GM06990 (cell line): ENCODE measurements at regions not wholly inside any gene's neighbourhood (a gene's known extent, or its start where the extent isn't known, plus 50 kb on each side); places are given as distances from the start of the nearest gene placed in this dataset.

Source experiments
- DNase-seq: peaks from one replicate; pipeline ENCODE4 v3.0.0-alpha.2; 2011; ENCODE audit not compliant: insufficient read length; ENCODE audit errors: extremely low read depth
- H3K27me3 ChIP-seq: replicated peaks from 2 replicates; pipeline ENCODE4 v1.6.0; 2011; ENCODE audit warnings: low read length; ENCODE audit not compliant: control insufficient read depth, insufficient read depth
- H3K36me3 ChIP-seq: 2 replicates; pipeline ENCODE4 v1.5.1; 2011; ENCODE audit warnings: low read length; ENCODE audit not compliant: control insufficient read depth, insufficient read depth
- H3K4me3 ChIP-seq: replicated peaks from 2 replicates; pipeline ENCODE4 v1.5.1; 2011; ENCODE audit warnings: low read depth, mild to moderate bottlenecking, control low read depth, low read length
- TF ChIP-seq, protein P1 (sequence below): IDR thresholded peaks from 2 replicates; pipeline ENCODE4 v1.5.1; 2011; ENCODE audit warnings: low read length, control low read depth, mild to moderate bottlenecking, inconsistent platforms; ENCODE audit not compliant: insufficient read depth, poor library complexity, severe bottlenecking

DNA sequence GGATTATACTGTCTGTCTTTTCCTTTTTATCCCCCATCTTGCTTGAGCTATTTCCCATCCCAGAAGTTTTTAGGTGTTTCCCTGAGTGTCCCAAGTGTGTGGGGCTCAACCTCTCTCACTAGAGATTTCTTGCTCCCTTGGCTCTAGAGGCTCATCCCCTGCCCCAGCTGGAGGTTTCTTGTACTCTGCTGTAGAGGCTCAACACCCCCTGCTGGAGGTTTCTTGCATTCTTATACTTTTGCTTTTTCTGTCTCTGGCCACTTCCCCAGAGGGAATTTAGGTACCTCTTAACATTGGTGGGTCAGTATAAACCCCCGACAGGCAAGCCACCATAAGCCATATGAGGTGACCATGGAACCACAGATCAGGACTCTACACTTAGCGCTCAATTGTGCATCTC, 114.2 kb upstream of the FAM3C start:
- DNase-seq: no peak
- Histone ChIP-seq H3K4me3 (no peak overlapping the region), H3K27me3 (no peaks in the 10 kb centered on the region), H3K36me3 (no peaks in the 10 kb centered on the region)
- TF ChIP-seq, protein P1, sequence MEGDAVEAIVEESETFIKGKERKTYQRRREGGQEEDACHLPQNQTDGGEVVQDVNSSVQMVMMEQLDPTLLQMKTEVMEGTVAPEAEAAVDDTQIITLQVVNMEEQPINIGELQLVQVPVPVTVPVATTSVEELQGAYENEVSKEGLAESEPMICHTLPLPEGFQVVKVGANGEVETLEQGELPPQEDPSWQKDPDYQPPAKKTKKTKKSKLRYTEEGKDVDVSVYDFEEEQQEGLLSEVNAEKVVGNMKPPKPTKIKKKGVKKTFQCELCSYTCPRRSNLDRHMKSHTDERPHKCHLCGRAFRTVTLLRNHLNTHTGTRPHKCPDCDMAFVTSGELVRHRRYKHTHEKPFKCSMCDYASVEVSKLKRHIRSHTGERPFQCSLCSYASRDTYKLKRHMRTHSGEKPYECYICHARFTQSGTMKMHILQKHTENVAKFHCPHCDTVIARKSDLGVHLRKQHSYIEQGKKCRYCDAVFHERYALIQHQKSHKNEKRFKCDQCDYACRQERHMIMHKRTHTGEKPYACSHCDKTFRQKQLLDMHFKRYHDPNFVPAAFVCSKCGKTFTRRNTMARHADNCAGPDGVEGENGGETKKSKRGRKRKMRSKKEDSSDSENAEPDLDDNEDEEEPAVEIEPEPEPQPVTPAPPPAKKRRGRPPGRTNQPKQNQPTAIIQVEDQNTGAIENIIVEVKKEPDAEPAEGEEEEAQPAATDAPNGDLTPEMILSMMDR: no peak

- Histone ChIP-seq H3K27me3 (no peaks in the 10 kb centered on the region), H3K4me3 (no peak overlapping the region), H3K36me3 (no peaks in the 10 kb centered on the region)
- TF ChIP-seq, protein P1: no peak
- DNase-seq: no peak
Measured at GRCh38 chr7:121505540-121506182, 109.6 kb upstream of the FAM3C start.

GRCh38 chr7:121505021-121505420, 108.9 kb upstream of the FAM3C start:
- Histone ChIP-seq H3K27me3 (no peaks in the 10 kb centered on the region), H3K4me3 (no peak overlapping the region), H3K36me3 (no peaks in the 10 kb centered on the region)
- TF ChIP-seq, protein P1: no peak
- no peak for DNase-seq

DNA sequence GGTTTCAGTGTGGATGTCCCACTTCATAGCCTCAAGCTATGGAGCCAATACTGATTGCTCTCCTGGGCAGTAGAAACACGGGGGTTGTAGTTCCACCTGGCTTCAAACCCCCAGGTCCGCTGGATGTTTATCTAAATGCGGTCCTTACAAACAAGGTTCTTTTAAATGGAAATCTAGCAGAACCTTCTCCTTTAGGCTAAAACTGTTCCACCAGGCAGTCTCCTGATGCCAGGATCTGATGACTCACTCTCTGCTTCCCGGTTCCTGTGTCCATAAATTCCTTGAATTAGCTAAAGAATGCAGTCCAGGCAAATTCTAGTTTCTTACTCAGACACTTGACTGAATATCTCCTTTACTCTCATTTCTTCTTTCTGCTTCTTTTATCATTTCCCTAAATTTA, 108.4 kb upstream of the FAM3C start:
- TF ChIP-seq, protein P1: no peak
- H3K4me3 ChIP-seq: no peak overlapping the region
- no peaks in the 10 kb centered on the region for H3K36me3 ChIP-seq
- H3K27me3 ChIP-seq: no peaks in the 10 kb centered on the region
- DNase-seq: no peak

GRCh38 chr7:121503730-121504129, 107.6 kb upstream of the FAM3C start:
- Histone ChIP-seq H3K27me3 (no peaks in the 10 kb centered on the region), H3K4me3 (no peak overlapping the region), H3K36me3 (no peaks in the 10 kb centered on the region)
- DNase-seq: no peak
- TF ChIP-seq, protein P1: no peak

DNA sequence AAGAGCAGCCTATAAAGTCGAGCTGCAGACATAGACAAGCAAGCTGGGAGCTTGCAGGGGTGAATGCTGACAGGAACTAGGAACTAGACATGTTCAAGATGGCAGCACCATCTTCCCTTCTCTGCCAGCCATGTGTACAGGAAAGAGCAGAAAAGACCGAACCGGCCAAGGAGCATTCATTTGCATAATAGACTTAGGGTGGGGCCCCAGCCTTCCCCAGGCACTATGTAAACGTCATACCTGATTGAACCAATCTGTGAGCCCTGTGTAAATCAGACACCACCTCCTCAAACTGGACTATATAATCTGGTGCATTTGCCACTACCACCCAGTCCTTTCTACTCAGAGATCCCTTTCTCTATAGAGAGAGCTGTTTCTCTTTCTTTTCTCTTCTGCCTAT, 106.9 kb upstream of the FAM3C start:
- Histone ChIP-seq H3K36me3 (no peaks in the 10 kb centered on the region), H3K4me3 (no peak overlapping the region), H3K27me3 (no peaks in the 10 kb centered on the region)
- TF ChIP-seq, protein P1: no peak
- no peak for DNase-seq
